Thyroid gland (tissue), 4 donors: ENCODE measurements at regions not wholly inside any gene's neighbourhood (a gene's known extent, or its start where the extent isn't known, plus 50 kb on each side); places are given as distances from the start of the nearest gene placed in this dataset.

ENCODE experiments used
- POLR2A ChIP-seq, 2 donors: fragments of 450-650 bp; IDR thresholded peaks; one replicate each; pipeline ENCODE4 v1.6.1; 2017; ENCODE audit warnings: antibody characterized with exemption in 2 of 2, mild to moderate bottlenecking in 2 of 2, moderate library complexity in 1 of 2
- TF ChIP-seq, protein P1 (sequence below), 6 experiments: fragments of 200-600 bp in 3 of 6; fragments of 450-650 bp in 3 of 6; sonication (generic) in 3 of 6; IDR thresholded peaks; one replicate each; pipeline ENCODE4 v1.5.1; 2016 to 2019; ENCODE audit warnings: antibody characterized with exemption in 6 of 6, mild to moderate bottlenecking in 2 of 6, inconsistent platforms in 1 of 6, moderate library complexity in 1 of 6

DNA sequence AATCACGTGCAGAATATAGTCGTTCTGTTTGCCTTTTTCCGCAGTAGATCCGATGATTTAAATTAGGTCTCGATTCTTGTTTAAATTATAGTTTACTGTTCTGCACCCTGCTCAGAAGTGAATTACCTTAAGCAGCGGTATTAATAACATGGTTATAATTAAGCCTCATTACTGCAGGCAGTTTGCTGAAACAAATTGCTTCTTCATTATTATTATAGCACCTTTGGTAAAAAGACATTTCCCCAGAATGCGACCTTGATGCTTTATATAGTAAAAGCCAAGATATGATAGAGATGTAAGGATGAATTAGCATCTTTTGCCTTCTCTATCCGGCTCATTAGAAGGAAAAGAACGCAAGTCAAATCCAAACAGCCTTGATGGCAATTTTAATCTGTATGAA is 625.2 kb upstream of the CADM1 start:
- TF ChIP-seq, protein P1, sequence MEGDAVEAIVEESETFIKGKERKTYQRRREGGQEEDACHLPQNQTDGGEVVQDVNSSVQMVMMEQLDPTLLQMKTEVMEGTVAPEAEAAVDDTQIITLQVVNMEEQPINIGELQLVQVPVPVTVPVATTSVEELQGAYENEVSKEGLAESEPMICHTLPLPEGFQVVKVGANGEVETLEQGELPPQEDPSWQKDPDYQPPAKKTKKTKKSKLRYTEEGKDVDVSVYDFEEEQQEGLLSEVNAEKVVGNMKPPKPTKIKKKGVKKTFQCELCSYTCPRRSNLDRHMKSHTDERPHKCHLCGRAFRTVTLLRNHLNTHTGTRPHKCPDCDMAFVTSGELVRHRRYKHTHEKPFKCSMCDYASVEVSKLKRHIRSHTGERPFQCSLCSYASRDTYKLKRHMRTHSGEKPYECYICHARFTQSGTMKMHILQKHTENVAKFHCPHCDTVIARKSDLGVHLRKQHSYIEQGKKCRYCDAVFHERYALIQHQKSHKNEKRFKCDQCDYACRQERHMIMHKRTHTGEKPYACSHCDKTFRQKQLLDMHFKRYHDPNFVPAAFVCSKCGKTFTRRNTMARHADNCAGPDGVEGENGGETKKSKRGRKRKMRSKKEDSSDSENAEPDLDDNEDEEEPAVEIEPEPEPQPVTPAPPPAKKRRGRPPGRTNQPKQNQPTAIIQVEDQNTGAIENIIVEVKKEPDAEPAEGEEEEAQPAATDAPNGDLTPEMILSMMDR (IDR thresholded peaks at IDR 0.05), result no peak
- no peak for TF ChIP-seq POLR2A (IDR thresholded peaks at IDR 0.05)
